WTC11 (cell line): ENCODE measurements at regions not wholly inside any gene's neighbourhood (a gene's known extent, or its start where the extent isn't known, plus 50 kb on each side); places are given as distances from the start of the nearest gene placed in this dataset.

ENCODE experiments used
- ATAC-seq: fragments of 200-7000 bp; cut with Tn5 transposase; 2 replicates; pipeline ENCODE4 v1.10.0; 2021; ENCODE audit warnings: mild to moderate bottlenecking, moderate library complexity
- CTCF ChIA-PET: fragments of 300-600 bp; sonication (Branson Sonifier 250); formaldehyde crosslinking; loops from one replicate; lab custom pipeline; 2021; ENCODE audit warnings: antibody characterized with exemption; lab: Charles Lee
- POLR2A ChIA-PET: fragments of 350-600 bp; sonication (Branson Sonifier 250); formaldehyde crosslinking; loops from one replicate; lab custom pipeline; 2021; ENCODE audit warnings: antibody characterized with exemption; lab: Charles Lee
- DNase-seq: peaks from one replicate; pipeline ENCODE4 v3.0.0; 2021; ENCODE audit warnings: low spot score
- H3K27ac Mint-ChIP-seq: 2 replicates; pipeline ENCODE4 v1.8.0; 2021; ENCODE audit warnings: mixed read lengths
- H3K27me3 Mint-ChIP-seq: 2 replicates; pipeline ENCODE4 v1.8.0; 2021; ENCODE audit warnings: low read depth, mild to moderate bottlenecking, moderate library complexity, mixed read lengths
- H3K36me3 Mint-ChIP-seq: 2 replicates; pipeline ENCODE4 v1.8.0; 2021; ENCODE audit warnings: mixed read lengths
- H3K4me1 Mint-ChIP-seq: 2 replicates; pipeline ENCODE4 v1.8.0; 2022; ENCODE audit warnings: mixed read lengths
- H3K4me3 Mint-ChIP-seq: 2 replicates; pipeline ENCODE4 v1.8.0; 2021; ENCODE audit warnings: mild to moderate bottlenecking, moderate library complexity, mixed read lengths
- H3K9me3 Mint-ChIP-seq: 2 replicates; pipeline ENCODE4 v1.8.0; 2021; ENCODE audit warnings: mixed read lengths
- AR ChIP-seq: fragments of 250-450 bp; sonication (Bioruptor Pico); IDR thresholded peaks from 2 replicates; pipeline ENCODE4 v1.9.0; 2021; ENCODE audit warnings: mild to moderate bottlenecking
- ERG ChIP-seq: fragments of 250-450 bp; sonication (Bioruptor Pico); IDR thresholded peaks from 2 replicates; pipeline ENCODE4 v1.8.0; 2021; ENCODE audit warnings: mild to moderate bottlenecking
- FOXP1 ChIP-seq: sonication (generic); formaldehyde crosslinking; IDR thresholded peaks from 2 replicates; pipeline ENCODE4 v1.8.0; 2022; ENCODE audit warnings: missing genetic modification reagents, mild to moderate bottlenecking, moderate library complexity, borderline replicate concordance
- HMGA2 ChIP-seq: fragments of 250-450 bp; sonication (Bioruptor Pico); IDR thresholded peaks from 2 replicates; pipeline ENCODE4 v1.4.0; 2021; ENCODE audit warnings: mild to moderate bottlenecking, moderate library complexity
- OVOL2 ChIP-seq: fragments of 250-450 bp; sonication (Bioruptor Pico); IDR thresholded peaks from 2 replicates; pipeline ENCODE4 v1.9.0; 2021; ENCODE audit warnings: mild to moderate bottlenecking, borderline replicate concordance
- RORB ChIP-seq: fragments of 250-450 bp; sonication (Bioruptor Pico); IDR thresholded peaks from 2 replicates; pipeline ENCODE4 v1.9.0; 2021; ENCODE audit warnings: mild to moderate bottlenecking
- ZNF232 ChIP-seq: sonication (generic); formaldehyde crosslinking; IDR thresholded peaks from 2 replicates; pipeline ENCODE4 v1.8.0; 2022; ENCODE audit warnings: mild to moderate bottlenecking, missing genetic modification reagents
- TF ChIP-seq, protein P1 (sequence below): fragments of 200-600 bp; IDR thresholded peaks from 2 replicates; pipeline ENCODE4 v1.8.0; 2022; ENCODE audit warnings: antibody characterized with exemption
- TF ChIP-seq, protein P2 (sequence below): sonication (generic); formaldehyde crosslinking; IDR thresholded peaks from 2 replicates; pipeline ENCODE4 v1.8.0; 2023; ENCODE audit warnings: mild to moderate bottlenecking, missing genetic modification reagents
- TF ChIP-seq, protein P3 (sequence below): sonication (generic); formaldehyde crosslinking; IDR thresholded peaks from 2 replicates; pipeline ENCODE4 v1.8.1; 2022; ENCODE audit warnings: low read depth, missing genetic modification reagents, borderline replicate concordance
- TF ChIP-seq, protein P4 (sequence below): sonication (generic); formaldehyde crosslinking; IDR thresholded peaks from 2 replicates; pipeline ENCODE4 v1.8.1; 2023; ENCODE audit warnings: mild to moderate bottlenecking, missing genetic modification reagents, borderline replicate concordance
- TF ChIP-seq, protein P5 (sequence below): sonication (generic); formaldehyde crosslinking; IDR thresholded peaks from 2 replicates; pipeline ENCODE4 v1.8.1; 2023; ENCODE audit warnings: mild to moderate bottlenecking, moderate library complexity, missing genetic modification reagents
- TF ChIP-seq, protein P6 (sequence below): fragments of 250-450 bp; sonication (Bioruptor Pico); IDR thresholded peaks from 2 replicates; pipeline ENCODE4 v1.9.0; 2021; ENCODE audit warnings: moderate library complexity, mild to moderate bottlenecking, inconsistent platforms, borderline replicate concordance
- TF ChIP-seq, protein P7 (sequence below): sonication (generic); formaldehyde crosslinking; conservative IDR thresholded peaks from 2 replicates; pipeline ENCODE4 v1.8.1; 2022; ENCODE audit warnings: mild to moderate bottlenecking, missing genetic modification reagents

GRCh38 chr12:90062799-90063198, 354.2 kb upstream of the ATP2B1 start:
- H3K36me3 Mint-ChIP-seq = no peaks in the 10 kb centered on the region
- peak; percentile 79 for ATAC-seq
- DNase-seq = no peak
- no peak overlapping the region for H3K4me3 Mint-ChIP-seq
- H3K9me3 Mint-ChIP-seq = no peaks in the 10 kb centered on the region
- POLR2A ChIA-PET = no interaction called here
- TF ChIP-seq HMGA2 (CRISPR knock-in tag) (no peak), ERG (no peak), AR (CRISPR knock-in tag) (no peak)
- TF ChIP-seq, all 79 proteins: peak for 0
- Mint-ChIP-seq H3K27ac (no peak overlapping the region), H3K27me3 (no peaks in the 10 kb centered on the region), H3K4me1 (peaks cover 11% of the 10 kb centered on the region)
- CTCF ChIA-PET = no interaction called here

DNA sequence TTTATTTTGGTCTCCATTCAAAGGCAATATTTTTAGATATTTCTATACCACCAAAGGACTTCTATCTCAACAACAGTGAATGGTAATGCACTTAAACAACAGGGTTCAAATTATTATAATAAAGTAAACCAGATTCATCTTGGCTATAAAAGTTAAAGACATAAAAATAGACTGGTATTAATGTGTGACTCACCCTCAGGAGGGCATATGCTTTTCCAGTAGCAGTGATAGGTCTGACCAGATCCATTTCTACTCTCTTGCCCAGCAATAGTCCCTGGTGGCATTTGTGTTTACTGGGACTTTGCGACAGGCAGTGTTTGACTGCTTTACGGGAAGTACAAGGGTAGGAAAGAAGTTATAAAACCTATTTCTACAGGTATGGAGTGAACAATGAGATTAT, 353.2 kb upstream of the ATP2B1 start:
- Mint-ChIP-seq H3K9me3 (no peaks in the 10 kb centered on the region), H3K27me3 (no peaks in the 10 kb centered on the region), H3K27ac (no peak overlapping the region), H3K4me3 (no peak overlapping the region), H3K36me3 (no peaks in the 10 kb centered on the region), H3K4me1 (peaks cover 11% of the 10 kb centered on the region)
- ChIA-PET POLR2A (no interaction called here), CTCF (no interaction called here)
- ATAC-seq (no peak), DNase-seq (no peak)
- TF ChIP-seq ERG (no peak), OVOL2 (CRISPR knock-in tag) (no peak), RORB (no peak), FOXP1 (no peak), ZNF232 (CRISPR knock-in tag) (no peak)
- TF ChIP-seq, protein P1, sequence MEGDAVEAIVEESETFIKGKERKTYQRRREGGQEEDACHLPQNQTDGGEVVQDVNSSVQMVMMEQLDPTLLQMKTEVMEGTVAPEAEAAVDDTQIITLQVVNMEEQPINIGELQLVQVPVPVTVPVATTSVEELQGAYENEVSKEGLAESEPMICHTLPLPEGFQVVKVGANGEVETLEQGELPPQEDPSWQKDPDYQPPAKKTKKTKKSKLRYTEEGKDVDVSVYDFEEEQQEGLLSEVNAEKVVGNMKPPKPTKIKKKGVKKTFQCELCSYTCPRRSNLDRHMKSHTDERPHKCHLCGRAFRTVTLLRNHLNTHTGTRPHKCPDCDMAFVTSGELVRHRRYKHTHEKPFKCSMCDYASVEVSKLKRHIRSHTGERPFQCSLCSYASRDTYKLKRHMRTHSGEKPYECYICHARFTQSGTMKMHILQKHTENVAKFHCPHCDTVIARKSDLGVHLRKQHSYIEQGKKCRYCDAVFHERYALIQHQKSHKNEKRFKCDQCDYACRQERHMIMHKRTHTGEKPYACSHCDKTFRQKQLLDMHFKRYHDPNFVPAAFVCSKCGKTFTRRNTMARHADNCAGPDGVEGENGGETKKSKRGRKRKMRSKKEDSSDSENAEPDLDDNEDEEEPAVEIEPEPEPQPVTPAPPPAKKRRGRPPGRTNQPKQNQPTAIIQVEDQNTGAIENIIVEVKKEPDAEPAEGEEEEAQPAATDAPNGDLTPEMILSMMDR = no peak
- TF ChIP-seq, protein P2, sequence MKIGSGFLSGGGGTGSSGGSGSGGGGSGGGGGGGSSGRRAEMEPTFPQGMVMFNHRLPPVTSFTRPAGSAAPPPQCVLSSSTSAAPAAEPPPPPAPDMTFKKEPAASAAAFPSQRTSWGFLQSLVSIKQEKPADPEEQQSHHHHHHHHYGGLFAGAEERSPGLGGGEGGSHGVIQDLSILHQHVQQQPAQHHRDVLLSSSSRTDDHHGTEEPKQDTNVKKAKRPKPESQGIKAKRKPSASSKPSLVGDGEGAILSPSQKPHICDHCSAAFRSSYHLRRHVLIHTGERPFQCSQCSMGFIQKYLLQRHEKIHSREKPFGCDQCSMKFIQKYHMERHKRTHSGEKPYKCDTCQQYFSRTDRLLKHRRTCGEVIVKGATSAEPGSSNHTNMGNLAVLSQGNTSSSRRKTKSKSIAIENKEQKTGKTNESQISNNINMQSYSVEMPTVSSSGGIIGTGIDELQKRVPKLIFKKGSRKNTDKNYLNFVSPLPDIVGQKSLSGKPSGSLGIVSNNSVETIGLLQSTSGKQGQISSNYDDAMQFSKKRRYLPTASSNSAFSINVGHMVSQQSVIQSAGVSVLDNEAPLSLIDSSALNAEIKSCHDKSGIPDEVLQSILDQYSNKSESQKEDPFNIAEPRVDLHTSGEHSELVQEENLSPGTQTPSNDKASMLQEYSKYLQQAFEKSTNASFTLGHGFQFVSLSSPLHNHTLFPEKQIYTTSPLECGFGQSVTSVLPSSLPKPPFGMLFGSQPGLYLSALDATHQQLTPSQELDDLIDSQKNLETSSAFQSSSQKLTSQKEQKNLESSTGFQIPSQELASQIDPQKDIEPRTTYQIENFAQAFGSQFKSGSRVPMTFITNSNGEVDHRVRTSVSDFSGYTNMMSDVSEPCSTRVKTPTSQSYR (CRISPR knock-in tag) = no peak
- TF ChIP-seq, protein P3, sequence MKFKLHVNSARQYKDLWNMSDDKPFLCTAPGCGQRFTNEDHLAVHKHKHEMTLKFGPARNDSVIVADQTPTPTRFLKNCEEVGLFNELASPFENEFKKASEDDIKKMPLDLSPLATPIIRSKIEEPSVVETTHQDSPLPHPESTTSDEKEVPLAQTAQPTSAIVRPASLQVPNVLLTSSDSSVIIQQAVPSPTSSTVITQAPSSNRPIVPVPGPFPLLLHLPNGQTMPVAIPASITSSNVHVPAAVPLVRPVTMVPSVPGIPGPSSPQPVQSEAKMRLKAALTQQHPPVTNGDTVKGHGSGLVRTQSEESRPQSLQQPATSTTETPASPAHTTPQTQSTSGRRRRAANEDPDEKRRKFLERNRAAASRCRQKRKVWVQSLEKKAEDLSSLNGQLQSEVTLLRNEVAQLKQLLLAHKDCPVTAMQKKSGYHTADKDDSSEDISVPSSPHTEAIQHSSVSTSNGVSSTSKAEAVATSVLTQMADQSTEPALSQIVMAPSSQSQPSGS = no peak
- TF ChIP-seq, protein P4, sequence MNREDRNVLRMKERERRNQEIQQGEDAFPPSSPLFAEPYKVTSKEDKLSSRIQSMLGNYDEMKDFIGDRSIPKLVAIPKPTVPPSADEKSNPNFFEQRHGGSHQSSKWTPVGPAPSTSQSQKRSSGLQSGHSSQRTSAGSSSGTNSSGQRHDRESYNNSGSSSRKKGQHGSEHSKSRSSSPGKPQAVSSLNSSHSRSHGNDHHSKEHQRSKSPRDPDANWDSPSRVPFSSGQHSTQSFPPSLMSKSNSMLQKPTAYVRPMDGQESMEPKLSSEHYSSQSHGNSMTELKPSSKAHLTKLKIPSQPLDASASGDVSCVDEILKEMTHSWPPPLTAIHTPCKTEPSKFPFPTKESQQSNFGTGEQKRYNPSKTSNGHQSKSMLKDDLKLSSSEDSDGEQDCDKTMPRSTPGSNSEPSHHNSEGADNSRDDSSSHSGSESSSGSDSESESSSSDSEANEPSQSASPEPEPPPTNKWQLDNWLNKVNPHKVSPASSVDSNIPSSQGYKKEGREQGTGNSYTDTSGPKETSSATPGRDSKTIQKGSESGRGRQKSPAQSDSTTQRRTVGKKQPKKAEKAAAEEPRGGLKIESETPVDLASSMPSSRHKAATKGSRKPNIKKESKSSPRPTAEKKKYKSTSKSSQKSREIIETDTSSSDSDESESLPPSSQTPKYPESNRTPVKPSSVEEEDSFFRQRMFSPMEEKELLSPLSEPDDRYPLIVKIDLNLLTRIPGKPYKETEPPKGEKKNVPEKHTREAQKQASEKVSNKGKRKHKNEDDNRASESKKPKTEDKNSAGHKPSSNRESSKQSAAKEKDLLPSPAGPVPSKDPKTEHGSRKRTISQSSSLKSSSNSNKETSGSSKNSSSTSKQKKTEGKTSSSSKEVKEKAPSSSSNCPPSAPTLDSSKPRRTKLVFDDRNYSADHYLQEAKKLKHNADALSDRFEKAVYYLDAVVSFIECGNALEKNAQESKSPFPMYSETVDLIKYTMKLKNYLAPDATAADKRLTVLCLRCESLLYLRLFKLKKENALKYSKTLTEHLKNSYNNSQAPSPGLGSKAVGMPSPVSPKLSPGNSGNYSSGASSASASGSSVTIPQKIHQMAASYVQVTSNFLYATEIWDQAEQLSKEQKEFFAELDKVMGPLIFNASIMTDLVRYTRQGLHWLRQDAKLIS (CRISPR knock-in tag) = no peak
- TF ChIP-seq, protein P5, sequence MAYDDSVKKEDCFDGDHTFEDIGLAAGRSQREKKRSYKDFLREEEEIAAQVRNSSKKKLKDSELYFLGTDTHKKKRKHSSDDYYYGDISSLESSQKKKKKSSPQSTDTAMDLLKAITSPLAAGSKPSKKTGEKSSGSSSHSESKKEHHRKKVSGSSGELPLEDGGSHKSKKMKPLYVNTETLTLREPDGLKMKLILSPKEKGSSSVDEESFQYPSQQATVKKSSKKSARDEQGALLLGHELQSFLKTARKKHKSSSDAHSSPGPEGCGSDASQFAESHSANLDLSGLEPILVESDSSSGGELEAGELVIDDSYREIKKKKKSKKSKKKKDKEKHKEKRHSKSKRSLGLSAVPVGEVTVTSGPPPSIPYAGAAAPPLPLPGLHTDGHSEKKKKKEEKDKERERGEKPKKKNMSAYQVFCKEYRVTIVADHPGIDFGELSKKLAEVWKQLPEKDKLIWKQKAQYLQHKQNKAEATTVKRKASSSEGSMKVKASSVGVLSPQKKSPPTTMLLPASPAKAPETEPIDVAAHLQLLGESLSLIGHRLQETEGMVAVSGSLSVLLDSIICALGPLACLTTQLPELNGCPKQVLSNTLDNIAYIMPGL = no peak
- TF ChIP-seq, protein P6, sequence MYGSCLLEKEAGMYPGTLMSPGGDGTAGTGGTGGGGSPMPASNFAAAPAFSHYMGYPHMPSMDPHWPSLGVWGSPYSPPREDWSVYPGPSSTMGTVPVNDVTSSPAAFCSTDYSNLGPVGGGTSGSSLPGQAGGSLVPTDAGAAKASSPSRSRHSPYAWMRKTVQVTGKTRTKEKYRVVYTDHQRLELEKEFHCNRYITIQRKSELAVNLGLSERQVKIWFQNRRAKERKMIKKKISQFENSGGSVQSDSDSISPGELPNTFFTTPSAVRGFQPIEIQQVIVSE (CRISPR knock-in tag) = no peak
- TF ChIP-seq, protein P7, sequence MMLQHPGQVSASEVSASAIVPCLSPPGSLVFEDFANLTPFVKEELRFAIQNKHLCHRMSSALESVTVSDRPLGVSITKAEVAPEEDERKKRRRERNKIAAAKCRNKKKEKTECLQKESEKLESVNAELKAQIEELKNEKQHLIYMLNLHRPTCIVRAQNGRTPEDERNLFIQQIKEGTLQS = no peak
